ENCODE measurements at regions not wholly inside any gene's neighbourhood (a gene's known extent, or its start where the extent isn't known, plus 50 kb on each side); places are given as distances from the start of the nearest gene placed in this dataset.

DNA sequence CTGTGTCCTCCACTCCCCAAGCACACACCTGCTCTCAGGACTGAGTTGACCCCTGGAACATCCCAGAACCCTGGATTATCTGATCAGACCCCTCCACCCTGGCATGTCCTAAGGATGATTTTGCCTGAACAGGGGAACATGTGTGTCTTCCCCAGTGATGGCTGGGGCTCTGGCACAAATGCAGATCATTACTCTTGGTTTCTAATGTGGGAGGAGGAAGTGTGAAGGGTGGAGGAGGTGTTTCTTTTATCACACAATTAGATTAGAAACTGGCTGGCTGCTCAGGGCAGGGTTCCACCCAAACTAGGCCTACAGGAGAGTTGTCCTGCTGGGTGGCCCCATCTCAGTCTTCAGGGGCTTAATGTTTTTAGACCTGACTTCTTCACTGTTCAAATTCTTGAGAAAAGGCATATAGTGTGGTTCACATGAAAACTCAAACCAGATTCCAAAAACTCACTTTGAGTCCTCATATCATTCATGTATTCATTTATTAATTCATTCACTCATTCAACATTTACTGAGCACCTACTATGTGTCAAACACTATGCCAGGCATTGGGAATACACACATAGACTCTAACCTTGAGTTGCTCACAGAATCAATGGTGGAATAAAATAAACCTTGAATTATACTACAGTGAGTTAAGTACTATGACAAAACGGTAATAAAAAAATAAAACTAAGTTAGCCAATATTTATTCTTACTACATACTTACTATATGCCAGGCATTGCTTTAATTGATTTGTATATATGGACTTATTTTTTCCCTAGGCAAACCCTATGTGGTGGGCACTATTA lies 221.8 kb upstream of the JUN start:
- ChIA-PET POLR2A (no interaction called here), CTCF (interaction anchor here (0.8 kb wide), 1 partner anchor 202 kb away, joined by 3 read pairs; no protein-coding TSS in a partner anchor)
- H3K27ac ChIP-seq (ENCODE audit: low read depth, low read length), result no peak overlapping the region
- H3K4me3 ChIP-seq (ENCODE audit: low read depth, low read length), result no peak overlapping the region
- DNase-seq (ENCODE audit: low read depth, low spot score), result no peak
- TF ChIP-seq, protein P1, sequence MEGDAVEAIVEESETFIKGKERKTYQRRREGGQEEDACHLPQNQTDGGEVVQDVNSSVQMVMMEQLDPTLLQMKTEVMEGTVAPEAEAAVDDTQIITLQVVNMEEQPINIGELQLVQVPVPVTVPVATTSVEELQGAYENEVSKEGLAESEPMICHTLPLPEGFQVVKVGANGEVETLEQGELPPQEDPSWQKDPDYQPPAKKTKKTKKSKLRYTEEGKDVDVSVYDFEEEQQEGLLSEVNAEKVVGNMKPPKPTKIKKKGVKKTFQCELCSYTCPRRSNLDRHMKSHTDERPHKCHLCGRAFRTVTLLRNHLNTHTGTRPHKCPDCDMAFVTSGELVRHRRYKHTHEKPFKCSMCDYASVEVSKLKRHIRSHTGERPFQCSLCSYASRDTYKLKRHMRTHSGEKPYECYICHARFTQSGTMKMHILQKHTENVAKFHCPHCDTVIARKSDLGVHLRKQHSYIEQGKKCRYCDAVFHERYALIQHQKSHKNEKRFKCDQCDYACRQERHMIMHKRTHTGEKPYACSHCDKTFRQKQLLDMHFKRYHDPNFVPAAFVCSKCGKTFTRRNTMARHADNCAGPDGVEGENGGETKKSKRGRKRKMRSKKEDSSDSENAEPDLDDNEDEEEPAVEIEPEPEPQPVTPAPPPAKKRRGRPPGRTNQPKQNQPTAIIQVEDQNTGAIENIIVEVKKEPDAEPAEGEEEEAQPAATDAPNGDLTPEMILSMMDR (IDR thresholded peaks at IDR 0.05; ENCODE audit: low read depth, low read length), result no peak
- no peaks in the 10 kb centered on the region for H3K27me3 ChIP-seq (ENCODE audit: control insufficient read depth, insufficient read depth, low read length)
- no peaks in the 10 kb centered on the region for H3K9me3 ChIP-seq (ENCODE audit: control insufficient read depth, insufficient read depth, low read length)

DNA sequence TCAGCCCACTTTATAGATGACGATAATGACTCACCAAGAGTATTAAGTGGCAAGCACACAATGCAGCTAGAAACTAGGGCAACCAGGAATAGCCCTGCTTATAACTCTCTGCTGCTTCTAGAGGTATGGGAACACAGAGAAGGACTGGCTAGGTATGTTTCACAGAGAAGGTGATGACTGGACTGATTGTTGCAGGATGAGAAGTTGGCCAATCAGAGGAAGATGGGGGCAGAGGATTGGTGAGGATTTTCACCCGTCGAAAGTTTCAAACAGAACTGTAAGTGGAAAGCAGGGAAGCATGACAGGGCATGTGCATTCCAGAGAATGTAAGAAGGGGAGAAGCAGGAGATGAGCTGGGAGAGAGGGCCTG lies 222.4 kb upstream of the JUN start:
- CTCF ChIA-PET, result interaction anchor here (0.7 kb wide), 2 partner anchors 9 to 465 kb away, joined by 3 read pairs; no protein-coding TSS in a partner anchor
- Histone ChIP-seq H3K4me3 (ENCODE audit: low read depth, low read length) (no peak overlapping the region), H3K9me3 (ENCODE audit: control insufficient read depth, insufficient read depth, low read length) (no peaks in the 10 kb centered on the region), H3K27me3 (ENCODE audit: control insufficient read depth, insufficient read depth, low read length) (no peaks in the 10 kb centered on the region), H3K27ac (ENCODE audit: low read depth, low read length) (no peak overlapping the region)
- no peak for DNase-seq (ENCODE audit: low read depth, low spot score)
- TF ChIP-seq, protein P1 (IDR thresholded peaks at IDR 0.05; ENCODE audit: low read depth, low read length), result no peak
- POLR2A ChIA-PET, result no interaction called here

DNA sequence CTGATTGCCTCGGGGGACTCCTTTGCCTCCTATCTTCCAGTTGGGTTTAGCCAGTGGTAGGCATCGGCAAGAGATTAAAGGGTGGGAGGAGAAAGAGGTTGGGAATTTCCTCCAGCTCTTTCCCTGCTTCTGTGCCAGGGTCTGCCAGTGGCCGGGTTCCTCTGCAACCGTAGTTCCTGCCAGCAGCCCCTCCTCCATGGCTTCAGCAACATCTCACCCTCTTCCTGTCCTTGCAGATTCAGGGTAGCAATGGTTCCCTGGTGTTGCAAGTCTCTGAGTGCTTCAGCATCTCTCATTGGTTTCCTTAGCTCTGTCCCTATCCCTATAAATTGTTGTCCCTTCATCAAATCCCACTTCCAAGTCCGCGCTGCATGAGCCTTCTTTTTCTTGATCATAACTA lies 223.1 kb upstream of the JUN start:
- DNase-seq (ENCODE audit: low read depth, low spot score), result no peak
- ChIA-PET CTCF (interaction anchor here (0.7 kb wide), 2 partner anchors 8 to 465 kb away, joined by 3 read pairs; no protein-coding TSS in a partner anchor), POLR2A (no interaction called here)

DNA sequence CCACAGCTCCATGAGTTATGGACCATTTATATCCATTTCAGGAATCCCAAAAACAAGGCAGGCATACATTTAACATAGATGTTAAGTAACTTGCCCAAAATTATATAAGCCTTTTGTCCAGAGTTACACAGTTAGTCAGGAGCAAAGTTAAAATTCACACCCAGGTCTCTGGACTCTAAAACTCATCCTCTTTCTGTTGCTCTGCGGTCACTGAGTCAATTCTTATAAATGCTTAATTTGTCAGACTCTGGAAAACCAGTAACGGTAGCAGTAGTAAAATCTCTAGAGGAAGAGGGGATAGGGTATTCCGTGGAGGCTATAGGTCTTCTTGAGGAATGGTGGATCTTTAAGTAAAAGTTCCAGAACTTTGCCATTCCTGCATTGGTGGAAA lies 223.6 kb upstream of the JUN start:
- TF ChIP-seq, protein P1 (IDR thresholded peaks at IDR 0.05; ENCODE audit: low read depth, low read length), result no peak
- H3K9me3 ChIP-seq (ENCODE audit: control insufficient read depth, insufficient read depth, low read length), result no peaks in the 10 kb centered on the region
- H3K27me3 ChIP-seq (ENCODE audit: control insufficient read depth, insufficient read depth, low read length), result no peaks in the 10 kb centered on the region
- no peak for DNase-seq (ENCODE audit: low read depth, low spot score)
- H3K27ac ChIP-seq (ENCODE audit: low read depth, low read length), result no peak overlapping the region
- no peak overlapping the region for H3K4me3 ChIP-seq (ENCODE audit: low read depth, low read length)
- POLR2A ChIA-PET, result no interaction called here
- CTCF ChIA-PET, result no interaction called here

More for the DNA sequence above, 223.1 kb upstream of the JUN start:
- TF ChIP-seq, protein P1 (IDR thresholded peaks at IDR 0.05; ENCODE audit: low read depth, low read length), result no peak
- no peak overlapping the region for H3K27ac ChIP-seq (ENCODE audit: low read depth, low read length)
- no peaks in the 10 kb centered on the region for H3K9me3 ChIP-seq (ENCODE audit: control insufficient read depth, insufficient read depth, low read length)
- H3K27me3 ChIP-seq (ENCODE audit: control insufficient read depth, insufficient read depth, low read length), result no peaks in the 10 kb centered on the region
- H3K4me3 ChIP-seq (ENCODE audit: low read depth, low read length), result no peak overlapping the region

DNA sequence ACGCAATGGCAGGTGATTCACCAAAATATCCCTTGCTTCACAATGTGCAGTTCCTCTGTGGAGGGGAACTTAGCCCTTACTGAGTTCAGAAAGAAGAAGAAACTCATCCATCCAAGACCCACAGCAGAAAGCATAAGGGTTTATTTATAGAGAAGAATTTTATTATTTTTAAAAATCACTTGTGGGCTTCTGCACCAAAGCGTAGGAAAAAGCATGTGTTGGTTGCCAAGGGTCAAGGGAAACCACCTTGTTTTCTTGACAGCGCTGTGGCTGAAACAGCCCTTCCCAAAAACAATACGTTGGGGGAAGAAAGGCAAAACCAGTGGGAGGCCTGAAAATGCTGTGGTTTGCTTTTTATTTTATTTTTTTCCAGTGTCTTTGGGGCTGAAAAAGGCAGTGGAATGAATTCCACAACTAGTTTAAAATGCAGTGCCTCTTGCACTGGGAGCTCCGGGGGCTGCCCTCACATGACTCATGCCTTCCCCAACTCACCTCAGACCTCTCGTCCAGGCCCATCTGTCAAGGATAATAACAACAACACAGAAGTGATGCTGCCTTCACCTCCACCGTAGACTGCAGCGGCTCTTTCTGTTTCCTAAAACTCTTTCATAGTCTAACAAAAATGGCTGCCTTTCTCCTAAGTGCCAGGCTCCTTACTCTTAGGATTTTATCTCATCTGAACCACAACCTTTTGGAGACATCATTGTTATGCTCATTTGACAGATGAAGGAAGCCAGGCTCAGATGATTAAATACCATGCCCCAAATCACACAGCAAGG lies 224.2 kb upstream of the JUN start:
- Histone ChIP-seq H3K9me3 (ENCODE audit: control insufficient read depth, insufficient read depth, low read length) (no peaks in the 10 kb centered on the region), H3K27me3 (ENCODE audit: control insufficient read depth, insufficient read depth, low read length) (no peaks in the 10 kb centered on the region), H3K27ac (ENCODE audit: low read depth, low read length) (peak overlapping the region; percentile 47), H3K4me3 (ENCODE audit: low read depth, low read length) (no peak overlapping the region)
- no peak for DNase-seq (ENCODE audit: low read depth, low spot score)
- CTCF ChIA-PET, result no interaction called here
- POLR2A ChIA-PET, result no interaction called here
- TF ChIP-seq, protein P1 (IDR thresholded peaks at IDR 0.05; ENCODE audit: low read depth, low read length), result no peak

Measured in AG04450 (cell line).